ENCODE measurements at regions not wholly inside any gene's neighbourhood (a gene's known extent, or its start where the extent isn't known, plus 50 kb on each side); places are given as distances from the start of the nearest gene placed in this dataset.

- Histone ChIP-seq H3K4me3 (replicated peaks in 1 of 3; ENCODE audit: low read depth in 2 of 3, low read length in 3 of 3) (no peak overlapping the region), H3K27me3 (ENCODE audit: control insufficient read depth in 2 of 2, insufficient read depth in 2 of 2, low read length in 2 of 2) (no peaks in the 10 kb centered on the region), H4K20me1 (ENCODE audit: insufficient read depth, low read length) (no peaks in the 10 kb centered on the region), H3K27ac (ENCODE audit: low read depth in 1 of 2, low read length in 2 of 2) (no peak overlapping the region), H3K79me2 (ENCODE audit: insufficient read depth, low read length) (no peaks in the 10 kb centered on the region), H3K9ac (ENCODE audit: insufficient read depth, low read length, poor library complexity, severe bottlenecking) (no peak overlapping the region), H3K4me2 (replicated peaks; ENCODE audit: extremely low read depth, low read length, poor library complexity, severe bottlenecking) (no peak overlapping the region), H3K4me1 (ENCODE audit: control insufficient read depth in 1 of 2, insufficient read depth in 2 of 2, low read length in 2 of 2) (no peaks in the 10 kb centered on the region), H3K9me3 (replicated peaks in 1 of 2; ENCODE audit: control insufficient read depth in 1 of 2, insufficient read depth in 1 of 2, low read length in 2 of 2) (no peaks in the 10 kb centered on the region), H2AFZ (ENCODE audit: insufficient read depth, low read depth, low read length, poor library complexity, severe bottlenecking) (no peak overlapping the region), H3K36me3 (replicated peaks in 1 of 2; ENCODE audit: control insufficient read depth in 1 of 2, insufficient read depth in 2 of 2, low read length in 2 of 2) (no peaks in the 10 kb centered on the region)
- H3K27me3 Mint-ChIP-seq (ENCODE audit: low read depth in 3 of 3): peaks cover 3 to 7% (median 4%) of the 10 kb centered on the region in 3 donors
- intact Hi-C loops (cut with micrococcal nuclease): no loop called here
- no peak for TF ChIP-seq CTCF (IDR thresholded peaks at IDR 0.05)
- H3K36me3 Mint-ChIP-seq: no peaks in the 10 kb centered on the region
- H3K27ac Mint-ChIP-seq: no peak overlapping the region
- H3K9me3 Mint-ChIP-seq: peaks cover 0 to 7% (median 2%) of the 10 kb centered on the region in 7 donors
- 73% methylated on average over 8 of the region's 9 CpGs for WGBS (ENCODE audit: insufficient coverage)
- H3K4me3 Mint-ChIP-seq: no peak overlapping the region
- no peaks in the 10 kb centered on the region for H3K4me1 Mint-ChIP-seq
- no peak for DNase-seq
Observed at GRCh38 chr1:34406833-34407539, 230.3 kb downstream of the C1orf94 start.

DNA sequence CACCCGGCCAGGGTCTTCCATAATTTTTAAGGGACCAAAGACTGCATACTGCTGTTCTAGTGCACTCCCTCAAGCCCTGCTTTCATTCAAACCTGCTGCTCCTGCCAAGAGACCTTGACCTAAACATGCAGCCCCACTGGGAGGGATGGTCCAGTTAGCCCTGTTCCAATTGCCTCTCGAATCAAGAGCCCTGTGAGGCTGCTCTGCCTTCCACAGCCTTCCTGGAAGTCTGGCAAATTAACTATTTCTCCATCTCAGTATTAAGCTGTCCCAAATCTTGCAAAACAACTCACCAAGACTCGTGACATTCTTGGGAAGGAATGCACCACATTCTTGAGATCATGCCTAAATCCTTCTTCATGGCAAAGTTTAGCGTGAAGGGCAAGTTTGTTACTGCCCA, 231.3 kb downstream of the C1orf94 start:
- Histone ChIP-seq H3K27me3 (ENCODE audit: control insufficient read depth in 2 of 2, insufficient read depth in 2 of 2, low read length in 2 of 2) (no peaks in the 10 kb centered on the region), H3K4me3 (replicated peaks in 1 of 3; ENCODE audit: low read depth in 2 of 3, low read length in 3 of 3) (no peak overlapping the region), H2AFZ (ENCODE audit: insufficient read depth, low read depth, low read length, poor library complexity, severe bottlenecking) (no peak overlapping the region), H3K79me2 (ENCODE audit: insufficient read depth, low read length) (no peaks in the 10 kb centered on the region), H3K4me1 (ENCODE audit: control insufficient read depth in 1 of 2, insufficient read depth in 2 of 2, low read length in 2 of 2) (no peaks in the 10 kb centered on the region), H3K27ac (ENCODE audit: low read depth in 1 of 2, low read length in 2 of 2) (no peak overlapping the region), H3K9me3 (replicated peaks in 1 of 2; ENCODE audit: control insufficient read depth in 1 of 2, insufficient read depth in 1 of 2, low read length in 2 of 2) (no peaks in the 10 kb centered on the region), H3K4me2 (replicated peaks; ENCODE audit: extremely low read depth, low read length, poor library complexity, severe bottlenecking) (no peak overlapping the region), H3K9ac (ENCODE audit: insufficient read depth, low read length, poor library complexity, severe bottlenecking) (no peak overlapping the region), H4K20me1 (ENCODE audit: insufficient read depth, low read length) (no peaks in the 10 kb centered on the region), H3K36me3 (replicated peaks in 1 of 2; ENCODE audit: control insufficient read depth in 1 of 2, insufficient read depth in 2 of 2, low read length in 2 of 2) (no peaks in the 10 kb centered on the region)
- intact Hi-C loops (cut with micrococcal nuclease): no loop called here
- no peaks in the 10 kb centered on the region for H3K36me3 Mint-ChIP-seq
- no peak overlapping the region for H3K4me3 Mint-ChIP-seq
- no peak overlapping the region for H3K27ac Mint-ChIP-seq
- peaks cover 0 to 13% (median 3%) of the 10 kb centered on the region in 7 donors for H3K9me3 Mint-ChIP-seq
- 90% methylated on average over 4 of the region's 4 CpGs for WGBS (ENCODE audit: insufficient coverage)
- no peaks in the 10 kb centered on the region for H3K4me1 Mint-ChIP-seq
- peaks cover 3 to 7% (median 4%) of the 10 kb centered on the region in 3 donors for H3K27me3 Mint-ChIP-seq (ENCODE audit: low read depth in 3 of 3)
- DNase-seq: no peak
- TF ChIP-seq CTCF (IDR thresholded peaks at IDR 0.05): no peak
